Peyer's patch (tissue), 4 donors: ENCODE measurements at regions not wholly inside any gene's neighbourhood (a gene's known extent, or its start where the extent isn't known, plus 50 kb on each side); places are given as distances from the start of the nearest gene placed in this dataset.

ENCODE experiments used
- DNase-seq, 3 donors: peaks; one replicate each; pipeline ENCODE4 v3.0.0-alpha.2; 2017 to 2019
- H3K27ac ChIP-seq, 4 donors: fragments of 200-600 bp; sonication (generic); one replicate each; pipeline ENCODE4 v1.5.1; 2016 to 2019
- H3K27me3 ChIP-seq, 2 donors: fragments of 200-600 bp; sonication (generic); one replicate each; pipeline ENCODE4 v1.5.1; 2019
- H3K36me3 ChIP-seq, 3 donors: fragments of 200-600 bp; sonication (generic); one replicate each; pipeline ENCODE4 v1.5.1; 2016 to 2019
- H3K4me1 ChIP-seq, 4 donors: fragments of 200-600 bp; sonication (generic); one replicate each; pipeline ENCODE4 v1.5.1; 2016 to 2019
- H3K4me3 ChIP-seq, 4 donors: fragments of 200-600 bp; sonication (generic); 1 replicate in 3 of 4; 2 replicates in 1 of 4; pipeline ENCODE4 v1.5.1; 2016 to 2019; ENCODE audit warnings: mild to moderate bottlenecking in 1 of 4
- H3K9me3 ChIP-seq, 4 donors: fragments of 200-600 bp; sonication (generic); one replicate each; pipeline ENCODE4 v1.5.1; 2016 to 2019; ENCODE audit warnings: mild to moderate bottlenecking in 1 of 4
- POLR2A ChIP-seq, 2 donors: fragments of 450-650 bp; IDR thresholded peaks; one replicate each; pipeline ENCODE4 v1.5.1; 2017; ENCODE audit warnings: antibody characterized with exemption in 2 of 2, mild to moderate bottlenecking in 2 of 2, moderate library complexity in 2 of 2
- TF ChIP-seq, protein P1 (sequence below), 6 experiments: fragments of 450-650 bp in 4 of 6; fragments of 200-600 bp in 2 of 6; sonication (generic) in 1 of 6; IDR thresholded peaks; one replicate each; pipeline ENCODE4 v1.5.1; 2017 to 2019; ENCODE audit warnings: antibody characterized with exemption in 6 of 6, mild to moderate bottlenecking in 3 of 6, moderate library complexity in 1 of 6

- Histone ChIP-seq H3K27me3 (no peaks in the 10 kb centered on the region), H3K9me3 (no peaks in the 10 kb centered on the region), H3K36me3 (no peaks in the 10 kb centered on the region), H3K4me1 (no peaks in the 10 kb centered on the region), H3K4me3 (no peak overlapping the region), H3K27ac (no peak overlapping the region)
- TF ChIP-seq POLR2A (IDR thresholded peaks at IDR 0.05): no peak
- TF ChIP-seq, protein P1, sequence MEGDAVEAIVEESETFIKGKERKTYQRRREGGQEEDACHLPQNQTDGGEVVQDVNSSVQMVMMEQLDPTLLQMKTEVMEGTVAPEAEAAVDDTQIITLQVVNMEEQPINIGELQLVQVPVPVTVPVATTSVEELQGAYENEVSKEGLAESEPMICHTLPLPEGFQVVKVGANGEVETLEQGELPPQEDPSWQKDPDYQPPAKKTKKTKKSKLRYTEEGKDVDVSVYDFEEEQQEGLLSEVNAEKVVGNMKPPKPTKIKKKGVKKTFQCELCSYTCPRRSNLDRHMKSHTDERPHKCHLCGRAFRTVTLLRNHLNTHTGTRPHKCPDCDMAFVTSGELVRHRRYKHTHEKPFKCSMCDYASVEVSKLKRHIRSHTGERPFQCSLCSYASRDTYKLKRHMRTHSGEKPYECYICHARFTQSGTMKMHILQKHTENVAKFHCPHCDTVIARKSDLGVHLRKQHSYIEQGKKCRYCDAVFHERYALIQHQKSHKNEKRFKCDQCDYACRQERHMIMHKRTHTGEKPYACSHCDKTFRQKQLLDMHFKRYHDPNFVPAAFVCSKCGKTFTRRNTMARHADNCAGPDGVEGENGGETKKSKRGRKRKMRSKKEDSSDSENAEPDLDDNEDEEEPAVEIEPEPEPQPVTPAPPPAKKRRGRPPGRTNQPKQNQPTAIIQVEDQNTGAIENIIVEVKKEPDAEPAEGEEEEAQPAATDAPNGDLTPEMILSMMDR (IDR thresholded peaks at IDR 0.05): no peak
- DNase-seq: no peak
Observed at GRCh38 chrX:22345884-22346283, 73.2 kb downstream of the CBLL2 start.

- Histone ChIP-seq H3K9me3 (no peaks in the 10 kb centered on the region), H3K36me3 (no peaks in the 10 kb centered on the region), H3K27ac (no peak overlapping the region), H3K4me3 (no peak overlapping the region), H3K27me3 (no peaks in the 10 kb centered on the region), H3K4me1 (no peaks in the 10 kb centered on the region)
- DNase-seq: no peak
- no peak for TF ChIP-seq POLR2A (IDR thresholded peaks at IDR 0.05)
- TF ChIP-seq, protein P1 (IDR thresholded peaks at IDR 0.05): no peak
Observed at GRCh38 chrX:22347491-22347890, 74.8 kb downstream of the CBLL2 start.

GRCh38 chrX:22349116-22349515 is 76.4 kb downstream of the CBLL2 start:
- Histone ChIP-seq H3K27me3 (no peaks in the 10 kb centered on the region), H3K4me3 (no peak overlapping the region), H3K27ac (no peak overlapping the region), H3K36me3 (no peaks in the 10 kb centered on the region), H3K9me3 (no peaks in the 10 kb centered on the region), H3K4me1 (no peaks in the 10 kb centered on the region)
- DNase-seq: no peak
- no peak for TF ChIP-seq POLR2A (IDR thresholded peaks at IDR 0.05)
- TF ChIP-seq, protein P1 (IDR thresholded peaks at IDR 0.05): no peak

DNA sequence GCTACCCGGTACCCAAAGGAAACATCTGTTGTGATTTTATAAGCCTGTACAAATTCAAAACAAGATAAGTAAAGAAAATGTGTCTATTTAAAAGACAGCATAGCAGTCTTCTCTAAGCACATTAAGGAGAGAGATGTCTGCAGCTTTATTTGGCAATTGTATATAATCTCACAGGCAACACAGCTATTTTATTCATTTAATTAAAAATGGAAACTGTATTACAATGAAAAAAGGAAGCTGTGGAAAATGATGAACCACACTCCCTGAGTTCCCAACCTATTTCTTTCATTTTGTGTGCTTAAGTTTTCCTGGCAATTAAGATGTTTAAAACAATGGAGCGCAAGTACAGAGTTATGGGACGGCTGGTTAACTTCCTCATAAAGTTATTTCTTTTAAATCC is 78.4 kb downstream of the CBLL2 start:
- no peak overlapping the region for H3K27ac ChIP-seq
- no peak for TF ChIP-seq POLR2A (IDR thresholded peaks at IDR 0.05)
- TF ChIP-seq, protein P1 (IDR thresholded peaks at IDR 0.05): no peak
- no peak for DNase-seq
- no peak overlapping the region for H3K4me3 ChIP-seq
- H3K4me1 ChIP-seq: no peaks in the 10 kb centered on the region
- H3K36me3 ChIP-seq: no peaks in the 10 kb centered on the region
- no peaks in the 10 kb centered on the region for H3K27me3 ChIP-seq
- H3K9me3 ChIP-seq: no peaks in the 10 kb centered on the region

GRCh38 chrX:22351966-22352365 is 79.3 kb downstream of the CBLL2 start:
- Histone ChIP-seq H3K4me1 (no peaks in the 10 kb centered on the region), H3K4me3 (no peak overlapping the region), H3K27ac (no peak overlapping the region), H3K36me3 (no peaks in the 10 kb centered on the region), H3K9me3 (no peaks in the 10 kb centered on the region), H3K27me3 (no peaks in the 10 kb centered on the region)
- TF ChIP-seq POLR2A (IDR thresholded peaks at IDR 0.05): no peak
- TF ChIP-seq, protein P1 (IDR thresholded peaks at IDR 0.05): no peak
- DNase-seq: no peak

DNA sequence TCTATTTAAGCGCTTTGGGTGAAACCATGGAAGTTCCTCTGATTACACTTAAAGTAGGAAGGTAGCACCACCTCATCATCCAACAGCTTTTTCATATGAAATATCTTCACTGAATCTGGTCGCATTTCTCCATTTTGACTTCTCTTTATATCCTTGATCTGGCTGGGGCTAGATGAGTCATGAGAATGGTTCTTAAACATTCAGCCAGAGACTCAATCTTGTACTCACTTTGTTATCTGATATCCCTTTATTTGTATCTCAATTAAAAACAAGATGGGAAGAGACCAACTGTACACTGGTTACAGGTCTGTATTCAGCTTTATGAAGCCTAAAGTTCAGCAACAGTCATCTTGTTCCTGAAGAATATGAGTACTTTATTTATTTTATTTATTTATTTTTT is 84.9 kb downstream of the CBLL2 start:
- Histone ChIP-seq H3K27ac (no peak overlapping the region), H3K36me3 (no peaks in the 10 kb centered on the region), H3K27me3 (no peaks in the 10 kb centered on the region), H3K9me3 (no peaks in the 10 kb centered on the region), H3K4me3 (no peak overlapping the region), H3K4me1 (no peaks in the 10 kb centered on the region)
- TF ChIP-seq POLR2A (IDR thresholded peaks at IDR 0.05): no peak
- TF ChIP-seq, protein P1 (IDR thresholded peaks at IDR 0.05): no peak
- no peak for DNase-seq
